NCI-H1092 (cell line): ENCODE measurements at regions not wholly inside any gene's neighbourhood (a gene's known extent, or its start where the extent isn't known, plus 50 kb on each side); places are given as distances from the start of the nearest gene placed in this dataset.

Source experiments
- DNase-seq: peaks from one replicate; lab custom pipeline; 2025; lab: John Stamatoyannopoulos, UW

DNA sequence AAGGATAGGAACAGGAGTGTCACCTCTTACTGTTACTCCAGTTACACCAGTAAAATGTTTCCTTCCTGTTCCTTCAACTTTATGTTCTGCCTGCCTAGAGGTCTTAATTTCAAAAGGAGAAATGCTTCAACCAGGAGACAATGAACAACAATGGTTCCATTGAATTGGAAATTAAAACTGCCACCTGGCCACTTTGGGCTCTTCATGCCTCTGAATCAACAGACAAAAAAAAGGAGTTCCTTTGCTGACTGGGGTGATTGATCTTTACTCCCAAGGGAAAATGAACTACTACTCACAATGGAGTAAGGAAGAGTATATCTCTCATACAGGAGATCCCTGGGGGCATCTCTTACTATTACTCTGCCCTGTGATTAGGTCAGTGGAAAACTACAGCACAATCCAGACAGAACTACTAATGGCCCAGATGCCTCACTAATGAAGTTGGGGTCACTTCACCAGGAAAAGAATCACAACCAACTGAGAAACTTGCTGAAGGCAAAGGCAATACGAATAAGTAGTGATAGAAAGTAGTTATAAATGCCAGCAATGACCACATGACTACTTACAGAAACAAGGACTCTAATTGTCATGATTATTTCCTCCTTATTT, 76.6 kb upstream of the PRDX6 start:
- DNase-seq, result no peak

GRCh38 chr1:173403996-173404395, 73.1 kb upstream of the PRDX6 start:
- DNase-seq, result no peak

DNA sequence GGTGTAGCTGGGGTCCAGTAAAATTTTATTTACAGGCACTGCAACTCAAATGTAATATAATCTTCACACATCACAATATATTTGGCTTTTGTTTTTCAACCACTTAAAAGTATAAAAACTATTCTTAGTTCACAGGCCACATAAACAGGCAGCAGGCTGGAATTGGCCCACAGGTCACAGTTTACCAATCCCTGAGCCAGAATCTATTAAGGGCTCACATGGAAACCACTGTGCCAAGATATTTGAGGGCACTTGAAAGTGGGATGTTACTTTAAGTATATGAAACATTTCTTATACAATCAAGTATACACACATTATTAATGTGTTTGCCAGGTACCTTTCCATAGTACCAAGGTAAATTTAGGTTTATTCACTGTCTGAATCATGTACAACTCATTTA, 71.9 kb upstream of the PRDX6 start:
- DNase-seq, result no peak

GRCh38 chr1:173405834-173406233, 71.3 kb upstream of the PRDX6 start:
- DNase-seq, result no peak

DNA sequence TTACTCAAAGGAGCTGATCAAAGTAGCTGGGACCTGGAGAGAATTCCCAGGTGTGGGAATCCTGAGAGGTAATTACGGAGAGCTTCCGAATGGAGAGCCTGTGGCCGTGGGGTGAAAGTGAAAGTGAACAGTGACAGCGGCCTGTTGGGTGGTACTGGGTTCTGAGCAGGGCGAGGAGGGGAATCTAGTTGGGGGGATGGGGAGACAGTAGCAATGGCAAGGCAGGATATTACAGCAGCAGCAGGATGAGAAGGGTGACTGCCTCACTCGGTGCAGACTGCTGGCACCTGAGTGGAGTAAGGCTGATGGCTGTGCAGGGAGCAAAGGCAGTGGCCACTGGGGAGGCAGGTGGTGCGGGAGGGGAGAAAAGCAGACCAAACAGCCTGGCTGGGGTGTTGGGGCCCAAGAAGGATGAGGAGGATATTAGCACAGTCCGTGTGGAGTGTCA, 70.3 kb upstream of the PRDX6 start:
- no peak for DNase-seq

GRCh38 chr1:173407846-173408245, 69.3 kb upstream of the PRDX6 start:
- no peak for DNase-seq

- DNase-seq, result no peak
Measured at GRCh38 chr1:173408886-173409285, 68.2 kb upstream of the PRDX6 start.

DNA sequence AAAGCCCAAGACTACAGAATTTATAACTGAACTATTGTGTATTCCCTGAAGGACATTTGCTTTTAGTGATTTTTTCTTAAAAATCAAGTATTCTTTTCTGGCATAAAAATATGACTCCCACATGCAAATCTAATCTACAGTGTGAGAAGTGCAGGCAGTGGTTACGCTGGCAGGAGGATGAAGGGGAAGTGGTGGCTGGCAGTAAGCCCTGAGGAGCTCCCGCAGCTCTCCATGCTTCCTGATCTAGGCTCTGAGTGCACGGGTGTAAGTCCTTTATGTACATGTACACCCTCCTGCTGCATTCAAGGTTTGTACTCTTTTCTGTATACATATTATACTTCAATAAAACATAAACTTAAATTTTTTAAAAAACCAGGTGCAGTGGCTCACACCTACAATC, 67.5 kb upstream of the PRDX6 start:
- no peak for DNase-seq

GRCh38 chr1:173410133-173410793, 66.9 kb upstream of the PRDX6 start:
- no peak for DNase-seq

GRCh38 chr1:173410794-173411236, 66.3 kb upstream of the PRDX6 start:
- no peak for DNase-seq

- no peak for DNase-seq
Measured at GRCh38 chr1:173411835-173412742, 65.0 kb upstream of the PRDX6 start.

GRCh38 chr1:173413271-173413707, 63.8 kb upstream of the PRDX6 start:
- DNase-seq, result no peak

DNA sequence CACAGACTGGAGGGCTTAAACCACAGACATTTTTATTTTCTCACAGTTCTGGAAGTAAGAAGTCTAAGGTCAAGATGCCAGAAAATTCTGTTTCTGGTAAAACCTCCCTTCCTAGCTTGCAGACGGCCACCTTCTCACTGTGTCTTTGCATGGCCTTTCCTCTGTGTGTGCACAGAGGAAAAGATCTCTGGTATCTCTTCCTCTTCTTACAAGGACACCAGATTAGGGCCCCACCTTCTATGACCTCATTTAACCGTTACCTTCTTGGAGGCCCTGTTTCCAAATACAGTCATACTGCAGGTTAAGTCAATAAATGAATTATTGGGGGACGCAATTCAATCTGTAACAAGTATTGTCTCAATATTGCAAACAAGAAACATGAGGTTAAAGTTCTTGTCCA, 63.0 kb upstream of the PRDX6 start:
- DNase-seq, result no peak

GRCh38 chr1:173414539-173415226, 62.5 kb upstream of the PRDX6 start:
- no peak for DNase-seq

GRCh38 chr1:173415490-173415889, 61.6 kb upstream of the PRDX6 start:
- no peak for DNase-seq

DNA sequence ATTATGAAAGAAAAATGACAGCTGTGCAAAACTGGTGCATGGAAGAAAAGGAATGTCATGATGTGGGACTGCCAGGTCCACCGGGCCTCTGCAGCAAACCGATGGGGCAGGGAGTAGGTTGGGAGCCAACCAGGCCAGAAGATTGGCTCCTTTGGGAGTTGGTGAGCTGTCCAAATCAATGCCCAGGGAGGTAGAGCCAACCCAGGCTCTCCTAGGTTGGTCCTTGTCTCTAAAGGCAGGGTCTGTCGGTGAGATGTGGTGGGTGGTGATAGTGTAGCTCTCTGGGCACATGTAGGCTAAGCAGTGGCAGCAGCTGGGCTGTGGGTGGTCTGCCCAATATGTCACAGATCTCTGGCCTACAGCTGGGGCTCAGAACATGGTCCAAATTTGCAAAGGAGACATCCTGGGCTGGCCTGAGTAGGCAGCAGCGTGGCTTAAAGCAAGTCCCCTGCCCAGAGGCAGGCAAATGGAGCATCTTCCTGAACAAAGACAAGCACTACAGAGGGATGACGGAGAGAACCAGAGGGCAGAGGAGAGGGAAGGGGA, 61.2 kb upstream of the PRDX6 start:
- no peak for DNase-seq

GRCh38 chr1:173417563-173417962, 59.6 kb upstream of the PRDX6 start:
- DNase-seq, result no peak

DNA sequence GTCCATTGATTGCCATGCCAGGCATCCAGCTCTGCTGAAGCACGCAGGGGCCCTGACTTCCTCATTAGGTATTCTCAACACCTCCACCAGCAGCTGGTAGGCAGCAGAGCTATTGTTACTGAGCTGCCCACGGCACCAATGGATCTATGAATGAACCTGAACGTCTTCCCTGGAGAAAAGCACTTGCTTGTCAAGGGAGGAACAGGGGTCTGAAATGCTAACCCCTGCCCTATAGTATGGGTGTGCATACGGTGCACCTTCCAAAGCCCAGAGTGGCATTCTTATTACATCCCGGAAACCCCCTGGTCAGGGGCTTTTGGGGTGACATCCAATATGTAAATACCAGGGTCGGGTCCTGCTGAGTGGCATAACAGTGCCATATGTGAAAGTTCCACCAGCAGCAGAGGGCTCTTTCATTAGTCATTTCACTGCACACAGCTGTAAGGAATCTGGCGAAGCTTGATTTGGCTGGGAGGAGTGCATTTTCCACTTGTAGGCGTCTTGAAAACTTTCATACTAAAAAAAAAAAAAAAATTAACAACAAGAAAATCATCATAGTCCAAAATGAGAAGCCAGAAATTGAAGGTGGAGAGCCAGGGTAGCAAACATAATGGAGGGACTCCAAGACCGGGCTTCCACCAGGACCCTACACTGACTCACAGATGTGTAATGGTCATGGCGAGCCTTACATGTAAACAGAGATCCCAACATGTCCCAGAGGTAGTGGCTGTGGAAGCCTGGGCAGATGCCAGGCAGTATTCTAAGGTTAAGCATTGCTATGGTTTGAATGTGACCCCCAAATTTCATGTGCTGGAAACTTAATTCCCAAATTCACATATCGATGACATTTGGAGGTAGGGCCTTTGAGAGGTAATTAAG, 58.8 kb upstream of the PRDX6 start:
- DNase-seq, result no peak

DNA sequence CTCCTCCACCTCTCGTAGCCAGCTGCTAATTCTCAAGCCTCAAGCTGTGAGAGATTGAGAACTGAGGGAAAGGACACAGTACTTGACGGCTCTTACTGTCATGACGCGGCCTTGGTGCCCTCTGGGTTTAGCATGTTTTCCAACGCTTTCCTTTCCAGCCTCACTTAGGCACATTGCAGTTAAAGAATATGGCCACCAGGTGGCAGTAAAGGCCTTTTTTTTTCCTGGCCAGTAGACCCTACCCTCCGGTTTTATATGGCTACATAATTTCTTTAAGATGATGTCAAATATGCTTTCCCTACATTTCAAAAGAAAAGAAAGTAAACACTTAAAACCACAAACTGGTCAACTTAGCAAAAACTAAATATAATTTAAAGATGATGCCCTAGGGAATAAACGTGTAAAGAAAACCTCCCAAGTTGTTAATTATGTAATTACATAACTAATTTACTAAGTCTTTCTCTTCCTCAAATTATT, 56.8 kb upstream of the PRDX6 start:
- peak; percentile 78 for DNase-seq

DNA sequence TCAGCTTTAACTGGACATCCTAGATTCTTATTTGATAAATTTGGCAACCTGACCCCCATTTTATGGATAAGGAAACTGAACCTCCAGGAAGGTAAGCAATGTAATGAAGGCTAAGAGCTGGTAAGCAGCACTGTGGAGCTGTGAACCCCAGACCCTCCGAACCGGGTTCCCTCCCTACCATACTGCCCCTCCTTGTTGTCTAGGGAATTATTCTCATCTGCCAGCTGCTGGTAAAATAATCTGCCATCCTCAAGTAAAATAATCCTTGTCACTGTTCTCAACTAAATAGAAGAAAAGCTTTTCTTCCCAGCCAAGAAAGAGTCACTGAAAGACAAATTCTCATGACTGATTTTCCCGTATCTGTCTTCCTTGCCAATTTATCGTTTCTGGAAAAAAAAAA, 55.8 kb upstream of the PRDX6 start:
- DNase-seq, result no peak

DNA sequence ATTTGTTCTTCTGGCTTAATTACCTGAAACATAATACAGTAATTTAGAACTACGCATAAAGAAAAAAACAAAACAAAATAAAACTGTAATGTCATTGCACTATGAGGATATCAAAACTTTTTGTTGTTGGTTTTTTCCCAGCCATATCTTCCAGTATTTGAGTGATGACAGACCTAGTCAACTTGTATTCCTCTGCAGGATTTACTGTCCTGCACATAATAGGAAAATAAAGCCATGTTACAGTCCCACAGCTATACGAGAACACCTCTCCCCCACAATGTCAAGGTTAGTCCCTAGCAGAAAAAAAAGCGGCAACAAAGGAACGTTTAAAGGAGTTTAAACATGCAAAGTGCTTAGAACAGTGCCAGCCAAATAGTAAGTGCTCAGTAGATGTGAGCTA, 55.3 kb upstream of the PRDX6 start:
- DNase-seq, result no peak
